DMS153 (cell line): ENCODE measurements at regions not wholly inside any gene's neighbourhood (a gene's known extent, or its start where the extent isn't known, plus 50 kb on each side); places are given as distances from the start of the nearest gene placed in this dataset.
A peak's percentile ranks its signal among the peaks of the same experiment; 100 is the strongest.

ENCODE experiments used
- DNase-seq: peaks from one replicate; lab custom pipeline; 2025; lab: John Stamatoyannopoulos, UW

GRCh38 chr2:116510117-116510671 lies 1304.3 kb upstream of the DDX18 start:
- peak; percentile 78 for DNase-seq

GRCh38 chr2:116511426-116511825 lies 1303.1 kb upstream of the DDX18 start:
- DNase-seq = no peak

GRCh38 chr2:116513991-116514390 lies 1300.5 kb upstream of the DDX18 start:
- no peak for DNase-seq

GRCh38 chr2:116517936-116518335 lies 1296.6 kb upstream of the DDX18 start:
- no peak for DNase-seq

- DNase-seq = no peak
These were observed 1276.7 kb upstream of the DDX18 start for GRCh38 chr2:116537811-116538210.

- DNase-seq = no peak
These were observed 1269.0 kb upstream of the DDX18 start for GRCh38 chr2:116545286-116546068.

- DNase-seq = peak; percentile 83
These were observed 1261.6 kb upstream of the DDX18 start for GRCh38 chr2:116552738-116553419.

GRCh38 chr2:116580209-116580608 lies 1234.3 kb upstream of the DDX18 start:
- no peak for DNase-seq

- no peak for DNase-seq
These were observed 1231.6 kb upstream of the DDX18 start for GRCh38 chr2:116582850-116583249.

- DNase-seq = peak; percentile 79
These were observed 1228.7 kb upstream of the DDX18 start for GRCh38 chr2:116585669-116586327.

GRCh38 chr2:116586328-116586689 lies 1228.2 kb upstream of the DDX18 start:
- no peak for DNase-seq
